ENCODE measurements at regions not wholly inside any gene's neighbourhood (a gene's known extent, or its start where the extent isn't known, plus 50 kb on each side); places are given as distances from the start of the nearest gene placed in this dataset.
"Not testable (repeated sequence)": the region's sequence is repeated elsewhere in the genome, so short reads cannot be mapped to it uniquely, and the experiment has no call there.

DNA sequence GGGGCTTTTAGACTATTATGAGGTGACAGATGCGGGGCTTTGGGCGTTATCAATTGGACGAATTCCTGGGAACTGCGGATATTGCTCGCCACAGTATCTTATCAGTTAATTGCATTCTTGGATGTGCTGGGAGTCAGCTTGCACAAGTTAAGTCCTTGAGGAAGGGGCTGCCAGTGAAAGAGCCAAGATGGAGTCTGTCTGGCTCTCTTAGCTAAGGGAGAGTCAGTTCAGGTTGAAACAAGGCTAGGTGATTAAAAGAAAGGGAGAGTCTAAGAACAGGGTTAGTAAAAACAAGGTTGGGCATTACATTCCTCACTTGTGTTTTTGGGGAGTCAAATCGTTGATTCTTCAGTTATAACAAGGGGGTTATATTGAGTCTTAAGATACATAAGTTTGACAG lies 162.5 kb upstream of the CCZ1B start:
- not testable (repeated sequence) for H2AFZ ChIP-seq

DNA sequence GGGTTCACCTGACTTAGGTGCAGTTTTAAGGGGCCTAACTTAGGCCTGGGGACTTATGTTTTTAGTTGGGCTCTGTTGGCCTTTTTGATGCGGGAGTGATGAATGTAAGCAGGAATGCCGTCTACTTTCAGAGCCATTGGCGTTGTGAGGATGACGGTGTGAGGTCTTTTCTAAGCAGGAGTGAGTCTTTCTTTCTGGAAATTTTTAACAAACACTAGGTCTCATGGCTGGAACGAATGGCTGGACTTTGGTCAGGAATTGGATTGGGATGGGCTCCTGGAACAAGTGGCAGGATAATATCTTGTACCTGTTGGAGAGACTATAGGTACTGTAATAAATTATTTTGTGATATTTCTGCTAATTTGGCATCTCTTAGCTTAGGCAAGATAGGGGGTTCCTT lies 163.9 kb upstream of the CCZ1B start:
- Histone ChIP-seq H3K4me2 (peak overlapping the region; percentile 55), H3K27ac (peak overlapping the region; percentile 96)
- H3K9me2 ChIP-seq (replicated peaks; ENCODE audit: insufficient read depth), result not testable (repeated sequence)

More for the DNA sequence above, 162.5 kb upstream of the CCZ1B start:
- H3K9me2 ChIP-seq (replicated peaks; ENCODE audit: insufficient read depth); H3K4me3 ChIP-seq; H4K20me1 ChIP-seq (ENCODE audit: insufficient read depth, poor library complexity, severe bottlenecking); H3K79me2 ChIP-seq; H3K4me2 ChIP-seq; H3K27ac ChIP-seq; H3K9me3 ChIP-seq (ENCODE audit: low read depth); DNase-seq (ENCODE audit: low spot score); H3K27me3 ChIP-seq; H3K36me3 ChIP-seq (replicated peaks; ENCODE audit: insufficient read depth, low read depth): not testable (repeated sequence)
- 30% methylated on average over 6 of the region's 6 CpGs for WGBS (ENCODE audit: low lambda C conversion rate, missing lambda C conversion rate)
- H3K4me1 ChIP-seq (ENCODE audit: insufficient read depth), result peaks cover 13% of the 10 kb centered on the region

GRCh38 chr7:6990426-6991152 lies 164.5 kb upstream of the CCZ1B start:
- Histone ChIP-seq H3K4me1 (ENCODE audit: insufficient read depth) (peaks cover 13% of the 10 kb centered on the region), H3K27ac (peak overlapping the region; percentile 96), H3K4me2 (peak overlapping the region; percentile 65)
- DNase-seq (ENCODE audit: low spot score), result peak; percentile 38
- not testable (repeated sequence) for H3K79me2 ChIP-seq; H3K9me3 ChIP-seq (ENCODE audit: low read depth); H4K20me1 ChIP-seq (ENCODE audit: insufficient read depth, poor library complexity, severe bottlenecking); H2AFZ ChIP-seq; H3K36me3 ChIP-seq (replicated peaks; ENCODE audit: insufficient read depth, low read depth); H3K27me3 ChIP-seq; H3K9me2 ChIP-seq (replicated peaks; ENCODE audit: insufficient read depth); H3K4me3 ChIP-seq
- 54% methylated on average over 7 of the region's 7 CpGs for WGBS (ENCODE audit: low lambda C conversion rate, missing lambda C conversion rate)

More for the DNA sequence above, 163.9 kb upstream of the CCZ1B start:
- not testable (repeated sequence) for H4K20me1 ChIP-seq (ENCODE audit: insufficient read depth, poor library complexity, severe bottlenecking); H3K9me3 ChIP-seq (ENCODE audit: low read depth); H3K36me3 ChIP-seq (replicated peaks; ENCODE audit: insufficient read depth, low read depth); H2AFZ ChIP-seq; H3K4me3 ChIP-seq; H3K27me3 ChIP-seq; H3K79me2 ChIP-seq
- 61% methylated on average over 5 of the region's 5 CpGs for WGBS (ENCODE audit: low lambda C conversion rate, missing lambda C conversion rate)
- peak; percentile 18 for DNase-seq (ENCODE audit: low spot score)
- H3K4me1 ChIP-seq (ENCODE audit: insufficient read depth), result peaks cover 13% of the 10 kb centered on the region

DNA sequence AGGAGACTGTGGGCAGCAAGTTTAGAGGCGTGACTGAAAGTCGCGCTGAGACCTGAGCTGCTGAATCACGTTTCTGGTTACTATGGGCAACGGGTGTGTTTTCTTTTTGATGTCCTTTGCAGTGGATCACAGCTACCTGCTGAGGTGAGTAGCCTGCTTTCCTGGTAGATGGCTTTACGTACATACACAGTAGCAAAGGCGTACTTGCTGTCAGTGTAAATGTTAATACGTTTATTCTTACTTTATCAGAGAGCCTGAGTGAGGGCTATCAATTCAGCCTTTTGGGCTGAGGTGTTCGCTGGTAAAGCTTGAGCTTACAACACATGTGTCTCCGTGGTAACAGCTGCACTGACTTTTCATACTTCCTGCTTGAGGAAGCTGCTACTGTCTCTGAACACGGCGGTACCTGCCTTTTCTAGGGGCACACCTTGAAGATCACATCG lies 165.1 kb upstream of the CCZ1B start:
- H3K27me3 ChIP-seq; H4K20me1 ChIP-seq (ENCODE audit: insufficient read depth, poor library complexity, severe bottlenecking); H3K9me3 ChIP-seq (ENCODE audit: low read depth); H3K4me3 ChIP-seq; H2AFZ ChIP-seq; H3K36me3 ChIP-seq (replicated peaks; ENCODE audit: insufficient read depth, low read depth); H3K79me2 ChIP-seq; H3K9me2 ChIP-seq (replicated peaks; ENCODE audit: insufficient read depth): not testable (repeated sequence)
- Histone ChIP-seq H3K4me2 (peak overlapping the region; percentile 65), H3K4me1 (ENCODE audit: insufficient read depth) (peaks cover 13% of the 10 kb centered on the region), H3K27ac (peak overlapping the region; percentile 96)
- 32% methylated on average over 13 of the region's 13 CpGs for WGBS (ENCODE audit: low lambda C conversion rate, missing lambda C conversion rate)
- DNase-seq (ENCODE audit: low spot score), result peak; percentile 83

GRCh38 chr7:6991686-6992085 lies 165.6 kb upstream of the CCZ1B start:
- not testable (repeated sequence) for H3K9me2 ChIP-seq (replicated peaks; ENCODE audit: insufficient read depth); H2AFZ ChIP-seq; H3K4me3 ChIP-seq; DNase-seq (ENCODE audit: low spot score); H4K20me1 ChIP-seq (ENCODE audit: insufficient read depth, poor library complexity, severe bottlenecking); H3K27me3 ChIP-seq; H3K79me2 ChIP-seq; H3K36me3 ChIP-seq (replicated peaks; ENCODE audit: insufficient read depth, low read depth); H3K9me3 ChIP-seq (ENCODE audit: low read depth)
- Histone ChIP-seq H3K27ac (peak overlapping the region; percentile 96), H3K4me2 (peak overlapping the region; percentile 65), H3K4me1 (ENCODE audit: insufficient read depth) (peaks cover 13% of the 10 kb centered on the region)
- 25% methylated on average over 12 of the region's 12 CpGs for WGBS (ENCODE audit: low lambda C conversion rate, missing lambda C conversion rate)

DNA sequence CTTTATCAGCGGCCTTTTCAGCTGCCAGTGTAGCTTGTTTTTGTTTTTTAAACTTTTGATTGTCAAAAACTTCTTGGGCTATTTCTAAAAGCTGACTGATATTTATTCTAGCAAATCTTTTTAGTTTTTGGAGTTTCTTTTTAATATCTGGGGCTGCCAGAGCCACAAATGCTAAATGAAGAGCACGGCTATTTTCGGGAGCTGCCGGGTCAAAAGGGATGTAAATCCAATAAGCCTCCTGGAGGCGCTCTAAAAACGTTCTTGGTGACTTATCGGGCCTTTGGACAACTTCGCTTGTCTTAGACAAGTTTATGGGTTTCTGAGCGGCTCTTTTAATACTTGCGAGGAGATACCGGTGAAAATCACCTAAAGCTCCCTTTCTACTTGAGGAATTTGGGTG lies 166.1 kb upstream of the CCZ1B start:
- not testable (repeated sequence) for H2AFZ ChIP-seq; H3K9me3 ChIP-seq (ENCODE audit: low read depth); H3K27me3 ChIP-seq; H3K36me3 ChIP-seq (replicated peaks; ENCODE audit: insufficient read depth, low read depth); H3K79me2 ChIP-seq; H3K4me3 ChIP-seq; H4K20me1 ChIP-seq (ENCODE audit: insufficient read depth, poor library complexity, severe bottlenecking); DNase-seq (ENCODE audit: low spot score); H3K9me2 ChIP-seq (replicated peaks; ENCODE audit: insufficient read depth)
- H3K27ac ChIP-seq, result peak overlapping the region; percentile 96
- 52% methylated on average over 11 of the region's 11 CpGs for WGBS (ENCODE audit: low lambda C conversion rate, missing lambda C conversion rate)
- peak overlapping the region; percentile 65 for H3K4me2 ChIP-seq
- H3K4me1 ChIP-seq (ENCODE audit: insufficient read depth), result peaks cover 13% of the 10 kb centered on the region
- TF ChIP-seq, protein P1, sequence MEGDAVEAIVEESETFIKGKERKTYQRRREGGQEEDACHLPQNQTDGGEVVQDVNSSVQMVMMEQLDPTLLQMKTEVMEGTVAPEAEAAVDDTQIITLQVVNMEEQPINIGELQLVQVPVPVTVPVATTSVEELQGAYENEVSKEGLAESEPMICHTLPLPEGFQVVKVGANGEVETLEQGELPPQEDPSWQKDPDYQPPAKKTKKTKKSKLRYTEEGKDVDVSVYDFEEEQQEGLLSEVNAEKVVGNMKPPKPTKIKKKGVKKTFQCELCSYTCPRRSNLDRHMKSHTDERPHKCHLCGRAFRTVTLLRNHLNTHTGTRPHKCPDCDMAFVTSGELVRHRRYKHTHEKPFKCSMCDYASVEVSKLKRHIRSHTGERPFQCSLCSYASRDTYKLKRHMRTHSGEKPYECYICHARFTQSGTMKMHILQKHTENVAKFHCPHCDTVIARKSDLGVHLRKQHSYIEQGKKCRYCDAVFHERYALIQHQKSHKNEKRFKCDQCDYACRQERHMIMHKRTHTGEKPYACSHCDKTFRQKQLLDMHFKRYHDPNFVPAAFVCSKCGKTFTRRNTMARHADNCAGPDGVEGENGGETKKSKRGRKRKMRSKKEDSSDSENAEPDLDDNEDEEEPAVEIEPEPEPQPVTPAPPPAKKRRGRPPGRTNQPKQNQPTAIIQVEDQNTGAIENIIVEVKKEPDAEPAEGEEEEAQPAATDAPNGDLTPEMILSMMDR (IDR thresholded peaks at IDR 0.05; ENCODE audit: poor library complexity), result peak; percentile 6

- H2AFZ ChIP-seq; H3K79me2 ChIP-seq; H3K4me3 ChIP-seq; H3K9me3 ChIP-seq (ENCODE audit: low read depth); DNase-seq (ENCODE audit: low spot score); H3K4me2 ChIP-seq; H3K27ac ChIP-seq; H3K4me1 ChIP-seq (ENCODE audit: insufficient read depth); H3K36me3 ChIP-seq (replicated peaks; ENCODE audit: insufficient read depth, low read depth); H4K20me1 ChIP-seq (ENCODE audit: insufficient read depth, poor library complexity, severe bottlenecking); H3K27me3 ChIP-seq; H3K9me2 ChIP-seq (replicated peaks; ENCODE audit: insufficient read depth): not testable (repeated sequence)
- WGBS (ENCODE audit: low lambda C conversion rate, missing lambda C conversion rate), result 86% methylated on average over 16 of the region's 16 CpGs
Observed at GRCh38 chr7:6995026-6995425, 169.0 kb upstream of the CCZ1B start.

GRCh38 chr7:6995493-6996289 lies 169.6 kb upstream of the CCZ1B start:
- H3K9me2 ChIP-seq (replicated peaks; ENCODE audit: insufficient read depth); H3K27me3 ChIP-seq; H2AFZ ChIP-seq; H3K4me2 ChIP-seq; DNase-seq (ENCODE audit: low spot score); H4K20me1 ChIP-seq (ENCODE audit: insufficient read depth, poor library complexity, severe bottlenecking); H3K79me2 ChIP-seq; H3K36me3 ChIP-seq (replicated peaks; ENCODE audit: insufficient read depth, low read depth); H3K9me3 ChIP-seq (ENCODE audit: low read depth); H3K4me3 ChIP-seq; H3K4me1 ChIP-seq (ENCODE audit: insufficient read depth); H3K27ac ChIP-seq: not testable (repeated sequence)
- 23% methylated on average over 7 of the region's 7 CpGs for WGBS (ENCODE audit: low lambda C conversion rate, missing lambda C conversion rate)
